UCSD-AML1 (cell line): ENCODE measurements at regions not wholly inside any gene's neighbourhood (a gene's known extent, or its start where the extent isn't known, plus 50 kb on each side); places are given as distances from the start of the nearest gene placed in this dataset.

Experiments used
- DNase-seq: peaks from one replicate; lab custom pipeline; 2025; ENCODE audit not compliant: unreplicated experiment; lab: John Stamatoyannopoulos, UW

- no peak for DNase-seq
These were observed 50.5 kb upstream of the KCNMB2 start for GRCh38 chr3:178485756-178486155.
